ENCODE measurements at regions not wholly inside any gene's neighbourhood (a gene's known extent, or its start where the extent isn't known, plus 50 kb on each side); places are given as distances from the start of the nearest gene placed in this dataset.

DNA sequence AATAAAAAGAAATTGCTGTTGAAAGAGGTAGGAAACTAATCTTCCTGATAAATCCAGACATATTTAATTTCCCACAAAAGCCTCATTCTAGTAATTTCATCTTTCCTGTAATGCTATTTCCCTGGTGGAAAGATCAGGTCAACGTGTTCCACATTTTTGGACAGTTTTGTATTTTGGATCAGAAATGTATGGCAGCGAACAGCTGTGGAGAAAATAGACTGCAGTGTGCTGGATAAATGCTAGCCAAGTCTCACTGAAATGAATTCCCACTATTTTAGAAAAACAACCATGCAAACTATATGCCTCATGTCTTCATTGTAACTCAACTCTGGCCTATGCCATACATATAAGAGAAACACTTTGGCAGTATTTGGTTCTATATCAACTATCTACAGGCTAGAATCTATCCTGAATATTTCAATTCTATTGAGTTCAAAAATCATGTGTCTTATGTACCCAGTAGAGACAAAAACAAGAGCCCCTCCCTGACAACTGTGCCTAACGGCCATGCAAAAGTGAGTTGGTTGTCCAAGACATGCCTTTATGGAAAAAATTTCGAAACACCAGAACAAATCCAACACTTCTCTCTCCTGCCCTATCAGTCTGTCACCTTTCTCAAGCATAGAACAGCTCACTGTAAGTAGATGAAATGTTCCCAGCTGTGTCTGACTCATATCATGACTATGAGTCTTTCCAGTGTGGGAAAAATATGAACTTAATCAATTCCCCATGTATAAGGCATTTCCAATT, 191.3 kb upstream of the NREP start:
- TF ChIP-seq POLR2A (IDR thresholded peaks at IDR 0.05; ENCODE audit: low read depth) (no peak), POLR2AphosphoS5 (IDR thresholded peaks at IDR 0.05) (no peak), EP300 (IDR thresholded peaks at IDR 0.05) (no peak)
- TF ChIP-seq, protein P1, sequence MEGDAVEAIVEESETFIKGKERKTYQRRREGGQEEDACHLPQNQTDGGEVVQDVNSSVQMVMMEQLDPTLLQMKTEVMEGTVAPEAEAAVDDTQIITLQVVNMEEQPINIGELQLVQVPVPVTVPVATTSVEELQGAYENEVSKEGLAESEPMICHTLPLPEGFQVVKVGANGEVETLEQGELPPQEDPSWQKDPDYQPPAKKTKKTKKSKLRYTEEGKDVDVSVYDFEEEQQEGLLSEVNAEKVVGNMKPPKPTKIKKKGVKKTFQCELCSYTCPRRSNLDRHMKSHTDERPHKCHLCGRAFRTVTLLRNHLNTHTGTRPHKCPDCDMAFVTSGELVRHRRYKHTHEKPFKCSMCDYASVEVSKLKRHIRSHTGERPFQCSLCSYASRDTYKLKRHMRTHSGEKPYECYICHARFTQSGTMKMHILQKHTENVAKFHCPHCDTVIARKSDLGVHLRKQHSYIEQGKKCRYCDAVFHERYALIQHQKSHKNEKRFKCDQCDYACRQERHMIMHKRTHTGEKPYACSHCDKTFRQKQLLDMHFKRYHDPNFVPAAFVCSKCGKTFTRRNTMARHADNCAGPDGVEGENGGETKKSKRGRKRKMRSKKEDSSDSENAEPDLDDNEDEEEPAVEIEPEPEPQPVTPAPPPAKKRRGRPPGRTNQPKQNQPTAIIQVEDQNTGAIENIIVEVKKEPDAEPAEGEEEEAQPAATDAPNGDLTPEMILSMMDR (IDR thresholded peaks at IDR 0.05) = no peak
